Muscle layer of colon (tissue), 2 donors: ENCODE measurements at regions not wholly inside any gene's neighbourhood (a gene's known extent, or its start where the extent isn't known, plus 50 kb on each side); places are given as distances from the start of the nearest gene placed in this dataset.
"Not testable (repeated sequence)": the region's sequence is repeated elsewhere in the genome, so short reads cannot be mapped to it uniquely, and the experiment has no call there.

Experiments
- H3K27ac ChIP-seq: one replicate; pipeline ENCODE4 v1.7.0; 2013; ENCODE audit warnings: low read depth, mild to moderate bottlenecking, low read length, moderate library complexity
- H3K27me3 ChIP-seq, 2 donors: one replicate each; pipeline ENCODE4 v1.7.0; 2013; ENCODE audit warnings: low read length in 2 of 2, mild to moderate bottlenecking in 2 of 2; ENCODE audit not compliant: insufficient read depth in 2 of 2, control insufficient read depth in 1 of 2
- H3K36me3 ChIP-seq: one replicate; pipeline ENCODE4 v1.7.0; 2013; ENCODE audit warnings: mild to moderate bottlenecking, low read length; ENCODE audit not compliant: insufficient read depth
- H3K4me1 ChIP-seq: one replicate; pipeline ENCODE4 v1.7.0; 2013; ENCODE audit warnings: mild to moderate bottlenecking, low read length; ENCODE audit not compliant: insufficient read depth
- H3K4me3 ChIP-seq, 2 donors: one replicate each; pipeline ENCODE4 v1.7.0; 2013; ENCODE audit warnings: low read length in 2 of 2, low read depth in 1 of 2, mild to moderate bottlenecking in 1 of 2, moderate library complexity in 1 of 2
- H3K9ac ChIP-seq: one replicate; pipeline ENCODE4 v1.7.0; 2013; ENCODE audit warnings: low read length
- H3K9me3 ChIP-seq: one replicate; pipeline ENCODE4 v1.7.0; 2013; ENCODE audit warnings: mild to moderate bottlenecking, low read length
- donor health status: abdominal sarcoma.
- donor health status: Adenocarcinoma of cecum.

- H3K27ac ChIP-seq, H3K27me3 ChIP-seq, H3K9ac ChIP-seq: not testable (repeated sequence)
Measured at GRCh38 chr1:120524416-120524815, 109.6 kb downstream of the NBPF8 start.

DNA sequence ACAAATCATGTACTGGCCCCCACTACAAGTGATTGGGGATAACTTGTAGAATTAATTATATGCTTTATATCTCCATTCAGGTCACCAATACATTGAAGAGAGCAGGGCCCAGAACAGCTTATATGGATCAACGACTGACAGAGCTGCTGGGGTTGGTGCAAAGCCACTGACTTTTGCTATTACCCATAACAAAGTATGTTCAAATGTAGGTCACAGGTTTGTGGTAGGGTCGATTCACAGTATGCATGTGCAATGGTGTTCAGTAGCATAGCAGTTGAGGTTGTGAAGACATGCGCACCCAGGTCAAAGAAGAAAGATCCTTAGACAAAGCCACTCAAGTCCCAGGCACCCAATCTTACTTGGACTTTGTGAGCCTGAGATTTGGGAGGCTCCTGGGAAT lies 110.6 kb downstream of the NBPF8 start:
- H3K4me1 ChIP-seq, H3K36me3 ChIP-seq, H3K27me3 ChIP-seq: not testable (repeated sequence)

More at GRCh38 chr1:120524416-120524815, 109.6 kb downstream of the NBPF8 start:
- H3K4me1 ChIP-seq, H3K36me3 ChIP-seq, H3K4me3 ChIP-seq, H3K9me3 ChIP-seq: not testable (repeated sequence)

GRCh38 chr1:120529475-120530089 lies 114.7 kb downstream of the NBPF8 start:
- H3K4me3 ChIP-seq, H3K9me3 ChIP-seq, H3K9ac ChIP-seq, H3K27me3 ChIP-seq, H3K4me1 ChIP-seq, H3K27ac ChIP-seq, H3K36me3 ChIP-seq: not testable (repeated sequence)

More for the DNA sequence above, 110.6 kb downstream of the NBPF8 start:
- H3K9ac ChIP-seq, H3K9me3 ChIP-seq, H3K4me3 ChIP-seq, H3K27ac ChIP-seq: not testable (repeated sequence)

DNA sequence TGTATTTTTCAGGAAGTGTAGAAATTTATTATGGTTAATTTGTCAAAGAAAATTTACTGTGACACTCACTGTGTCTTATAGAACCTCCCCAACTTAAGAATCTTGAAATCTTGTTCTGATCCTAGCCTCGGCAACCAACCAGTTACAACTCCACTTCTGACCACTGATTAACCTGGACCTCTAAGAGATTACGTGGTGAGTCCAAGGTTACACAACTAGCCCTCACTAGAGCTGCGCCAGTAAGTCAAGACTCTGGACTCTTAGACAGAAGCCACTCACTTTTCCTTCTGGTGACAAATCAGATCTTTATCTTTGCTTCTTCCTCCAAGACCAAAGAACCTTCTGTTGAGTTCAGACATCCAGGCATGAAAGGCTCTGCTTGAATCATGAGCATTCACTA lies 116.6 kb downstream of the NBPF8 start:
- H3K27ac ChIP-seq, H3K4me3 ChIP-seq, H3K9me3 ChIP-seq, H3K36me3 ChIP-seq, H3K4me1 ChIP-seq, H3K27me3 ChIP-seq, H3K9ac ChIP-seq: not testable (repeated sequence)

- H3K9me3 ChIP-seq, H3K27me3 ChIP-seq, H3K4me1 ChIP-seq, H3K4me3 ChIP-seq, H3K9ac ChIP-seq, H3K36me3 ChIP-seq, H3K27ac ChIP-seq: not testable (repeated sequence)
Measured at GRCh38 chr1:120534361-120535047, 119.7 kb downstream of the NBPF8 start.

- H3K27me3 ChIP-seq, H3K36me3 ChIP-seq, H3K27ac ChIP-seq, H3K4me3 ChIP-seq, H3K4me1 ChIP-seq, H3K9ac ChIP-seq, H3K9me3 ChIP-seq: not testable (repeated sequence)
Measured at GRCh38 chr1:120535052-120535451, 120.2 kb downstream of the NBPF8 start.

GRCh38 chr1:120541394-120541793 lies 126.6 kb downstream of the NBPF8 start:
- not testable (repeated sequence) for H3K27ac ChIP-seq, H3K4me3 ChIP-seq, H3K27me3 ChIP-seq, H3K9me3 ChIP-seq, H3K36me3 ChIP-seq, H3K9ac ChIP-seq, H3K4me1 ChIP-seq

DNA sequence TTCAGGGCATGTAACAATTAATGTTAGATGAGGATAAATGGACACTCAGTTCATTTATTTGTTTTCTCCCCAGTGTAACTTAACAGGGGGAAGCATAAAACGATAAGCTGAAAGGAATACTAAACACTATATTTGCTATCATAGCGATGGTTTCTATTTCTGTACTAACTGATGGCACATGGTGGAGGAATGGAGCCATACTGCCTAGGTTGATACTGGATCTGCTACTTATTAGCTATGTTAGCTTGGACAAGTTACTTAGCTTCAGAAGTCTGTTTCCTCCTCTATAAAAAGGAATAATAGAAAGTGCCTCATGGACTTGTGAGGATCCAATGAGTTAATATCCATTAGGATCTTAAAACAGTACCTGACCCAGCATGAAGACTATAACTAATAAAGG lies 127.5 kb downstream of the NBPF8 start:
- not testable (repeated sequence) for H3K4me1 ChIP-seq, H3K9ac ChIP-seq, H3K27me3 ChIP-seq, H3K9me3 ChIP-seq, H3K27ac ChIP-seq, H3K4me3 ChIP-seq, H3K36me3 ChIP-seq

DNA sequence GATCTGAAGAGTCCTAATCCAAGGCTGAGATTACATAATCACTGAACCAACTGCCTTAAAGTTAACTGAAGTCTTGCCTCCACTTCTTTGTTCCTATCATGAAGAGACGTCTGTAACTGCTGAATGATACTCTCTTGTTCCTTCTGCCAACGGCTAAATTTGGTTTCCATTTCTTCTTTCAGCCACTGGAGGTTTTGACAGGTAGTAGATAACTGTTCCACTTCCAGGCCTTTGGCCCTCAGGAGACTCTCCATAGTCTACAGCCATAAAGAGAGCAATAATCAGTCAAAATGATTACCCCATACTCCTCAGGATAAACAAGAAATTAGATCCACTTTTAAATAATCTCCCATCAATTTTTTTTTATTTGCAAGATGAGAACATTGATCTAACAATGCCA lies 128.1 kb downstream of the NBPF8 start:
- not testable (repeated sequence) for H3K27me3 ChIP-seq, H3K4me3 ChIP-seq, H3K36me3 ChIP-seq, H3K9me3 ChIP-seq, H3K4me1 ChIP-seq, H3K27ac ChIP-seq, H3K9ac ChIP-seq

DNA sequence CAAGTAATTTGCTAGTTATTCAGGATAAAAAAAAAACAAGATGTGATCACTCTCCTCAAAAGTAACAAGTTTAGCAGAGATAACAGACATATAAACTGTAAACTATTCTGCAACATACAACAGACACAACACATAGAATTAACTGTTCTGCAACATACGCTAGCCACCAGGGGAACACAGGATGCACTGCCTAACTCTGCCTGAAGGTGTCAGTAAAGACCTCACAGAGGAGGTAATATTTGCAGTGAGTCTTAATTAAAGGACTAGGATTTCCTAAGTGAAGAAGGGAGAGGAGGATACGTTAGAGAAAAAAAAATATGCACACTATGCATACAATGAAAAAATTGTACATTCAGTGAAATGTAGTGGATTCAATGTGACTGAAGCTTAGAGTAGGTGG lies 129.6 kb downstream of the NBPF8 start:
- not testable (repeated sequence) for H3K9ac ChIP-seq, H3K9me3 ChIP-seq, H3K27ac ChIP-seq, H3K27me3 ChIP-seq, H3K36me3 ChIP-seq, H3K4me1 ChIP-seq, H3K4me3 ChIP-seq

DNA sequence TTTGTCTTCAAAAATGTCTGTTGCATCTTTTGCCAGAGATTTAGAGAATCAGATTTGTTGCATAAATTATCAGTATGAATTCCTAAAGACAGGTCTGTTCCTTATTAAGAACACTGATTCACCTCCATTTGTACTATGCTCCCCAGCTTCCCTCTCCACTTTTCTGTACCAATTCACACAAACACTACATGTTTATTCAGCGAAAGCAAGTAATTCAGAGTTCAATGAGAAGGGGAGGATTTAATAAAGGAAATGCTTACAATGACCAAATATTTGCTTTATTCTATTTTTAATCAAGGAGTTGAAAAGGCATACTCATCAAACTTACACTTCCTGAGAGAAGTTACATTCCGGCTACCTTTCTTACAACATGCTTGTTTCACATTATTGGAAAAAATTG lies 135.5 kb downstream of the NBPF8 start:
- not testable (repeated sequence) for H3K9me3 ChIP-seq, H3K9ac ChIP-seq

GRCh38 chr1:120552190-120552589 lies 137.4 kb downstream of the NBPF8 start:
- H3K4me1 ChIP-seq, H3K27me3 ChIP-seq, H3K9ac ChIP-seq, H3K27ac ChIP-seq, H3K36me3 ChIP-seq, H3K4me3 ChIP-seq, H3K9me3 ChIP-seq: not testable (repeated sequence)

More for the DNA sequence above, 135.5 kb downstream of the NBPF8 start:
- not testable (repeated sequence) for H3K4me1 ChIP-seq, H3K27me3 ChIP-seq, H3K4me3 ChIP-seq, H3K36me3 ChIP-seq, H3K27ac ChIP-seq
